Vagina (tissue), 2 donors: ENCODE measurements at regions not wholly inside any gene's neighbourhood (a gene's known extent, or its start where the extent isn't known, plus 50 kb on each side); places are given as distances from the start of the nearest gene placed in this dataset.

Source experiments
- CTCF ChIP-seq, 3 experiments: fragments of 450-650 bp in 2 of 3; fragments of 200-600 bp in 1 of 3; sonication (generic) in 1 of 3; IDR thresholded peaks; one replicate each; pipeline ENCODE4 v1.5.1; 2017 to 2019; ENCODE audit warnings: antibody characterized with exemption in 3 of 3, mild to moderate bottlenecking in 2 of 3, moderate library complexity in 2 of 3
- POLR2A ChIP-seq, 2 donors: fragments of 450-650 bp; IDR thresholded peaks; one replicate each; pipeline ENCODE4 v1.6.1; 2017; ENCODE audit warnings: antibody characterized with exemption in 2 of 2, mild to moderate bottlenecking in 2 of 2, moderate library complexity in 2 of 2
- POLR2AphosphoS5 ChIP-seq, 2 donors: sonication (generic); formaldehyde crosslinking; IDR thresholded peaks; one replicate each; pipeline ENCODE4 v1.9.0; 2017; ENCODE audit warnings: antibody characterized with exemption in 2 of 2, mild to moderate bottlenecking in 2 of 2, low read depth in 1 of 2; ENCODE audit not compliant: insufficient read depth in 1 of 2

GRCh38 chr18:38427234-38427633, 861.6 kb upstream of the CELF4 start:
- no peak for TF ChIP-seq CTCF (IDR thresholded peaks at IDR 0.05)
- TF ChIP-seq POLR2A (IDR thresholded peaks at IDR 0.05): no peak
- no peak for TF ChIP-seq POLR2AphosphoS5 (IDR thresholded peaks at IDR 0.05; ENCODE audit: insufficient read depth in 1 of 2, low read depth in 1 of 2)
